ENCODE measurements at regions not wholly inside any gene's neighbourhood (a gene's known extent, or its start where the extent isn't known, plus 50 kb on each side); places are given as distances from the start of the nearest gene placed in this dataset.

GRCh38 chr11:95536047-95536690, 253.4 kb downstream of the FAM76B start:
- in situ Hi-C loops (cut with HindIII; ENCODE audit: low pct_ligation_motif_present, low pct_unique_long_range_greater_than_20kb, low sequenced_read_pairs) = no loop called here
- DNase-seq = no peak

GRCh38 chr11:95534809-95535208, 254.8 kb downstream of the FAM76B start:
- DNase-seq = no peak
- in situ Hi-C loops (cut with HindIII; ENCODE audit: low pct_ligation_motif_present, low pct_unique_long_range_greater_than_20kb, low sequenced_read_pairs) = no loop called here

- no peak for DNase-seq
- in situ Hi-C loops (cut with HindIII; ENCODE audit: low pct_ligation_motif_present, low pct_unique_long_range_greater_than_20kb, low sequenced_read_pairs) = no loop called here
Observed at GRCh38 chr11:95534226-95534625, 255.4 kb downstream of the FAM76B start.

GRCh38 chr11:95531116-95531515, 258.5 kb downstream of the FAM76B start:
- DNase-seq = no peak
- in situ Hi-C loops (cut with HindIII; ENCODE audit: low pct_ligation_motif_present, low pct_unique_long_range_greater_than_20kb, low sequenced_read_pairs) = no loop called here

GRCh38 chr11:95524314-95525036, 265.1 kb downstream of the FAM76B start:
- no peak for DNase-seq
- in situ Hi-C loops (cut with HindIII; ENCODE audit: low pct_ligation_motif_present, low pct_unique_long_range_greater_than_20kb, low sequenced_read_pairs) = no loop called here

- in situ Hi-C loops (cut with HindIII; ENCODE audit: low pct_ligation_motif_present, low pct_unique_long_range_greater_than_20kb, low sequenced_read_pairs) = no loop called here
- DNase-seq = no peak
Observed at GRCh38 chr11:95522874-95523273, 266.7 kb downstream of the FAM76B start.

GRCh38 chr11:95521862-95522261, 267.7 kb downstream of the FAM76B start:
- no peak for DNase-seq
- in situ Hi-C loops (cut with HindIII; ENCODE audit: low pct_ligation_motif_present, low pct_unique_long_range_greater_than_20kb, low sequenced_read_pairs) = no loop called here

- peak; percentile 74 for DNase-seq
- in situ Hi-C loops (cut with HindIII; ENCODE audit: low pct_ligation_motif_present, low pct_unique_long_range_greater_than_20kb, low sequenced_read_pairs) = no loop called here
Observed at GRCh38 chr11:95521133-95521542, 268.4 kb downstream of the FAM76B start.

- DNase-seq = peak; percentile 36
Observed at GRCh38 chr11:95520369-95521132, 269.0 kb downstream of the FAM76B start.

GRCh38 chr11:95519912-95520311, 269.7 kb downstream of the FAM76B start:
- DNase-seq = no peak

More at GRCh38 chr11:95520369-95521132, 269.0 kb downstream of the FAM76B start:
- in situ Hi-C loops (cut with HindIII; ENCODE audit: low pct_ligation_motif_present, low pct_unique_long_range_greater_than_20kb, low sequenced_read_pairs) = no loop called here

GRCh38 chr11:95517453-95517852, 272.1 kb downstream of the FAM76B start:
- in situ Hi-C loops (cut with HindIII; ENCODE audit: low pct_ligation_motif_present, low pct_unique_long_range_greater_than_20kb, low sequenced_read_pairs) = no loop called here
- no peak for DNase-seq

More at GRCh38 chr11:95519912-95520311, 269.7 kb downstream of the FAM76B start:
- in situ Hi-C loops (cut with HindIII; ENCODE audit: low pct_ligation_motif_present, low pct_unique_long_range_greater_than_20kb, low sequenced_read_pairs) = no loop called here

- no peak for DNase-seq
- in situ Hi-C loops (cut with HindIII; ENCODE audit: low pct_ligation_motif_present, low pct_unique_long_range_greater_than_20kb, low sequenced_read_pairs) = no loop called here
Observed at GRCh38 chr11:95516786-95517185, 272.8 kb downstream of the FAM76B start.

- in situ Hi-C loops (cut with HindIII; ENCODE audit: low pct_ligation_motif_present, low pct_unique_long_range_greater_than_20kb, low sequenced_read_pairs) = no loop called here
- no peak for DNase-seq
Observed at GRCh38 chr11:95516175-95516574, 273.4 kb downstream of the FAM76B start.

GRCh38 chr11:95515371-95515770, 274.2 kb downstream of the FAM76B start:
- DNase-seq = no peak
- in situ Hi-C loops (cut with HindIII; ENCODE audit: low pct_ligation_motif_present, low pct_unique_long_range_greater_than_20kb, low sequenced_read_pairs) = no loop called here

- in situ Hi-C loops (cut with HindIII; ENCODE audit: low pct_ligation_motif_present, low pct_unique_long_range_greater_than_20kb, low sequenced_read_pairs) = no loop called here
Observed at GRCh38 chr11:95514416-95515110, 275.0 kb downstream of the FAM76B start.

GRCh38 chr11:95512682-95513081, 276.9 kb downstream of the FAM76B start:
- in situ Hi-C loops (cut with HindIII; ENCODE audit: low pct_ligation_motif_present, low pct_unique_long_range_greater_than_20kb, low sequenced_read_pairs) = no loop called here
- no peak for DNase-seq

More at GRCh38 chr11:95514416-95515110, 275.0 kb downstream of the FAM76B start:
- no peak for DNase-seq

- DNase-seq = no peak
- in situ Hi-C loops (cut with HindIII; ENCODE audit: low pct_ligation_motif_present, low pct_unique_long_range_greater_than_20kb, low sequenced_read_pairs) = no loop called here
Observed at GRCh38 chr11:95512177-95512576, 277.4 kb downstream of the FAM76B start.

- DNase-seq = no peak
- in situ Hi-C loops (cut with HindIII; ENCODE audit: low pct_ligation_motif_present, low pct_unique_long_range_greater_than_20kb, low sequenced_read_pairs) = no loop called here
Observed at GRCh38 chr11:95508219-95508890, 277.4 kb upstream of the SESN3 start.

Measured in ACHN (cell line).